Adipocyte (in vitro differentiated cells): ENCODE measurements at regions not wholly inside any gene's neighbourhood (a gene's known extent, or its start where the extent isn't known, plus 50 kb on each side); places are given as distances from the start of the nearest gene placed in this dataset.

Experiments
- DNase-seq: peaks from one replicate; pipeline ENCODE4 v3.0.0-alpha.2; 2015; ENCODE audit warnings: low read depth
- H3K27me3 ChIP-seq: replicated peaks from 2 replicates; pipeline ENCODE4 v1.7.0; 2013; ENCODE audit warnings: mild to moderate bottlenecking, low read length, moderate library complexity; ENCODE audit not compliant: control insufficient read depth, insufficient read depth
- H3K36me3 ChIP-seq: 2 replicates; pipeline ENCODE4 v1.7.0; 2013; ENCODE audit warnings: low read length, mild to moderate bottlenecking, moderate library complexity; ENCODE audit not compliant: control insufficient read depth, insufficient read depth, severe bottlenecking
- H3K4me1 ChIP-seq: 2 replicates; pipeline ENCODE4 v1.7.0; 2013; ENCODE audit warnings: mild to moderate bottlenecking, low read length, moderate library complexity; ENCODE audit not compliant: control insufficient read depth, insufficient read depth
- H3K4me3 ChIP-seq: 2 replicates; pipeline ENCODE4 v1.7.0; 2013; ENCODE audit warnings: mild to moderate bottlenecking, low read length, moderate library complexity
- H3K9ac ChIP-seq: 2 replicates; pipeline ENCODE4 v1.7.0; 2013; ENCODE audit warnings: mild to moderate bottlenecking, low read length, moderate library complexity
- H3K9me3 ChIP-seq: 2 replicates; pipeline ENCODE4 v1.7.0; 2013; ENCODE audit warnings: mild to moderate bottlenecking, low read length, moderate library complexity; ENCODE audit not compliant: control insufficient read depth

- Histone ChIP-seq H3K9ac (no peak overlapping the region), H3K36me3 (no peaks in the 10 kb centered on the region), H3K4me1 (no peaks in the 10 kb centered on the region), H3K4me3 (no peak overlapping the region), H3K9me3 (no peaks in the 10 kb centered on the region), H3K27me3 (no peaks in the 10 kb centered on the region)
- no peak for DNase-seq
Measured at GRCh38 chr18:64717026-64717425, 568.1 kb upstream of the LINC00305 start.

- H3K27me3 ChIP-seq = no peaks in the 10 kb centered on the region
- H3K4me3 ChIP-seq = no peak overlapping the region
- H3K9ac ChIP-seq = no peak overlapping the region
- DNase-seq = no peak
- no peaks in the 10 kb centered on the region for H3K36me3 ChIP-seq
- H3K9me3 ChIP-seq = no peaks in the 10 kb centered on the region
- H3K4me1 ChIP-seq = no peaks in the 10 kb centered on the region
Measured at GRCh38 chr18:64714086-64714485, 565.2 kb upstream of the LINC00305 start.

GRCh38 chr18:64713284-64713683 is 564.4 kb upstream of the LINC00305 start:
- Histone ChIP-seq H3K36me3 (no peaks in the 10 kb centered on the region), H3K9ac (no peak overlapping the region), H3K4me1 (no peaks in the 10 kb centered on the region), H3K4me3 (no peak overlapping the region), H3K27me3 (no peaks in the 10 kb centered on the region), H3K9me3 (no peaks in the 10 kb centered on the region)
- no peak for DNase-seq

GRCh38 chr18:64712035-64712434 is 563.1 kb upstream of the LINC00305 start:
- no peak overlapping the region for H3K9ac ChIP-seq
- no peaks in the 10 kb centered on the region for H3K36me3 ChIP-seq
- no peak overlapping the region for H3K4me3 ChIP-seq
- H3K27me3 ChIP-seq = no peaks in the 10 kb centered on the region
- no peaks in the 10 kb centered on the region for H3K9me3 ChIP-seq
- no peaks in the 10 kb centered on the region for H3K4me1 ChIP-seq
- no peak for DNase-seq

- H3K4me1 ChIP-seq = no peaks in the 10 kb centered on the region
- no peaks in the 10 kb centered on the region for H3K9me3 ChIP-seq
- H3K27me3 ChIP-seq = no peaks in the 10 kb centered on the region
- no peak for DNase-seq
- no peak overlapping the region for H3K9ac ChIP-seq
- no peak overlapping the region for H3K4me3 ChIP-seq
- no peaks in the 10 kb centered on the region for H3K36me3 ChIP-seq
Measured at GRCh38 chr18:64710105-64710861, 561.4 kb upstream of the LINC00305 start.

GRCh38 chr18:64707052-64707451 is 558.2 kb upstream of the LINC00305 start:
- DNase-seq = no peak
- Histone ChIP-seq H3K9me3 (no peaks in the 10 kb centered on the region), H3K4me1 (no peaks in the 10 kb centered on the region), H3K4me3 (no peak overlapping the region), H3K9ac (no peak overlapping the region), H3K36me3 (no peaks in the 10 kb centered on the region), H3K27me3 (no peaks in the 10 kb centered on the region)

GRCh38 chr18:64699081-64699480 is 550.2 kb upstream of the LINC00305 start:
- no peaks in the 10 kb centered on the region for H3K4me1 ChIP-seq
- H3K27me3 ChIP-seq = no peaks in the 10 kb centered on the region
- no peak for DNase-seq
- no peaks in the 10 kb centered on the region for H3K9me3 ChIP-seq
- no peaks in the 10 kb centered on the region for H3K36me3 ChIP-seq
- no peak overlapping the region for H3K9ac ChIP-seq
- no peak overlapping the region for H3K4me3 ChIP-seq

GRCh38 chr18:64695851-64696553 is 547.1 kb upstream of the LINC00305 start:
- no peaks in the 10 kb centered on the region for H3K36me3 ChIP-seq
- DNase-seq = no peak

GRCh38 chr18:64693766-64694165 is 544.9 kb upstream of the LINC00305 start:
- DNase-seq = no peak
- H3K36me3 ChIP-seq = no peaks in the 10 kb centered on the region
- no peaks in the 10 kb centered on the region for H3K9me3 ChIP-seq
- H3K4me1 ChIP-seq = no peaks in the 10 kb centered on the region
- H3K9ac ChIP-seq = no peak overlapping the region
- H3K4me3 ChIP-seq = no peak overlapping the region
- H3K27me3 ChIP-seq = no peaks in the 10 kb centered on the region

More at GRCh38 chr18:64695851-64696553, 547.1 kb upstream of the LINC00305 start:
- Histone ChIP-seq H3K4me3 (no peak overlapping the region), H3K9me3 (no peaks in the 10 kb centered on the region), H3K27me3 (no peaks in the 10 kb centered on the region), H3K9ac (no peak overlapping the region), H3K4me1 (no peaks in the 10 kb centered on the region)

- Histone ChIP-seq H3K27me3 (no peaks in the 10 kb centered on the region), H3K9ac (no peak overlapping the region), H3K36me3 (no peaks in the 10 kb centered on the region), H3K4me3 (no peak overlapping the region), H3K9me3 (peaks cover 1% of the 10 kb centered on the region), H3K4me1 (no peaks in the 10 kb centered on the region)
- no peak for DNase-seq
Measured at GRCh38 chr18:64692826-64693225, 543.9 kb upstream of the LINC00305 start.

- no peaks in the 10 kb centered on the region for H3K4me1 ChIP-seq
- no peaks in the 10 kb centered on the region for H3K27me3 ChIP-seq
- DNase-seq = no peak
- H3K9me3 ChIP-seq = no peaks in the 10 kb centered on the region
- H3K9ac ChIP-seq = no peak overlapping the region
- no peaks in the 10 kb centered on the region for H3K36me3 ChIP-seq
- no peak overlapping the region for H3K4me3 ChIP-seq
Measured at GRCh38 chr18:64679121-64679520, 530.2 kb upstream of the LINC00305 start.
